ENCODE measurements at regions not wholly inside any gene's neighbourhood (a gene's known extent, or its start where the extent isn't known, plus 50 kb on each side); places are given as distances from the start of the nearest gene placed in this dataset.

GRCh38 chr3:117752984-117753717 is 1043.6 kb downstream of the TUSC7 start:
- no peak for TF ChIP-seq CTCF (IDR thresholded peaks at IDR 0.05)
- TF ChIP-seq POLR2A (IDR thresholded peaks at IDR 0.05), result no peak
- TF ChIP-seq POLR2AphosphoS5 (IDR thresholded peaks at IDR 0.05; ENCODE audit: insufficient read depth in 1 of 2, low read depth in 1 of 2), result no peak
